ENCODE measurements at regions not wholly inside any gene's neighbourhood (a gene's known extent, or its start where the extent isn't known, plus 50 kb on each side); places are given as distances from the start of the nearest gene placed in this dataset.

- TF ChIP-seq POLR2A (IDR thresholded peaks at IDR 0.05) (no peak), POLR2AphosphoS5 (IDR thresholded peaks at IDR 0.05) (no peak), CTCF (IDR thresholded peaks at IDR 0.05 in 8 of 11, conservative IDR thresholded peaks at IDR 0.05 in 3 of 11) (no peak)
These were observed 76.6 kb downstream of the SMIM21 start for GRCh38 chr18:75350857-75351256.
